GM03348 (cell line): ENCODE measurements at regions not wholly inside any gene's neighbourhood (a gene's known extent, or its start where the extent isn't known, plus 50 kb on each side); places are given as distances from the start of the nearest gene placed in this dataset.

ENCODE experiments used
- DNase-seq: peaks from one replicate; pipeline ENCODE4 v3.0.0; 2012; ENCODE audit warnings: low spot score

DNA sequence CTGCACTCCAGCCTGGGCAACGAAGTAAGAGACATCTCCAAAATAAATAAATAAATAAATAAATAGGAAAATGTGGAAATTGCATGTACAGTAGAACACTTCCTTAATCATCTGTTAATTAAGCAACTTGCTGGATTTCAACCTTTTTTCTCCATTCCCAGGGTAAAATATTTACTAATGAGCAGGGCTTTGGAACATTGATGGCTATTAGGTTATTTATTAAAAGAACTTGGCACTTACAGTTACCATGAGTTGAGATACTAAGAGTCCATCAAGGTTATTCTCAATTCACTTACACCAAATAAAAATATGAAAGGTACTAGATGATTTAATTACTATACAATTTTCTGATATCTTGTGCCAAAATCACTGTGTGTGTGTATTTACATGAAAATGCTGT lies 607.1 kb downstream of the PCDH18 start:
- no peak for DNase-seq

DNA sequence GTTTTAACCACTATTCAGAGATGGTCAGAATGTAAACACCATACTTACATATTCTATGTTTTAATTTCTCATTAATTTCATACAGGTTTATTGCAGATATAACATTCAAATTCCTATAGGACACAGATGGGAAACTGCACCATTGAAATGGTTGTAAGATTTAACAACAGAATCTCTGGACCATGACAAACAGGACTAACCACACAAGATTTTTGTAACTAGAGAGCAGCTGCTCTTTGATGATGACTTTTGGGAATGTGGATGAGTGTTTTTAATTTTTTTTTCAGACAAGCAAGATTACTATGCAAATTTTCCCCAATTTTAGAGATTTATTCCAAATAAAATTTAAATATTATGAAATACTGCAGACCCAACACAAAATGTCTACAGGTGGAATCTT lies 610.2 kb downstream of the PCDH18 start:
- DNase-seq, result no peak

DNA sequence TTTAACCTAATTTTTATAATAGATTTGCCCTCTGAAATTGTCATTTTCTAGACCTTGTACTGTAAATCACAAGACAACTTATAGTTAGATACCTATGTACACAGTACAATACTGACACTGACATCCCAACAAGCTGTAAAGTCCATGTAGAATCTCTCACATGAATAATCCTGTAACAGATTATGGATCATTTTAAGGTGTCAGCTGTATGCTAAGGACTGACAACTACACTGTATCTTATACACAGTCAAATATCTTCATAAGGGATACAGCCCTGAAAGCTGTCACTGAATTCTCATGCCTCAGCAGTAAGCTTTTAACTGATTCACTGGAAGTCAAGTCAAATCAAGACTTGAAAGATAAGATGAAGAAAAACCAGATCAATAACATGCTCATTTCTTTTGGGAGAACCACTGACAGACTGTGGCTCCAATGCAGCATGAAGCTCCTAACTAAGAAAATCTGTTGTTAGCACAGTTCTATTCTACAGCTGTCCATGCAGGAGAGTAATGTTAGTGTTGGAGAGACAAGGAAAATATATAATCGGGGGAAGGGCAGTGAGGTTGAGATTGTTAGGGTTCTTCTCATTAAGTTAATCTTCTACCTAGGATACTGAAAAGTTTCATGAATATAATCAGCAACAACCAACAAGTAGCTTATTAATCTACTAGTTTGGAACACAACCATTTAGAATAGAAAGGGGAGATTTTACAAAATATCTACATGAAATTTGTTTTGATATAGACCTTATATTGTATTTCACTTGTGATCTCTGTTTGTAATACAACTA lies 612.0 kb downstream of the PCDH18 start:
- DNase-seq, result no peak

DNA sequence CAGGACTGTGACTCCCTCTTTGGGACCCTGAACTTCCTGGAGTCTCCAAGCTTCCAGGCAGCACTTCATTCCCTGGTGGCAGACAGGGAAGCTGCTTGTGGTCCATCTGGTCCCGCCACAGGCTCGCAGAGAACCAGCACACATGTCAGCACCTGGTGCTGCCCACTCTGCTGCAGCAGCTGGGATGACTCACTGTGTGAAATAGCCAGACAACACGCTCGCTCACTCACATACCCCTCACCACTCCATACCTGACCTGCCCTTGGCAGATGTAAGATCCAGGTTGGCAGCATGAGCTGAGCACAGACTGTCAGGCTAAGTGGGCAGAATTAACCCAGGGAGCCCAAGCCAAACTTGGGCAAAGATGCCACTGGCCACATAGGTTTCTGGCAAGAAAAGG lies 613.5 kb downstream of the PCDH18 start:
- no peak for DNase-seq

DNA sequence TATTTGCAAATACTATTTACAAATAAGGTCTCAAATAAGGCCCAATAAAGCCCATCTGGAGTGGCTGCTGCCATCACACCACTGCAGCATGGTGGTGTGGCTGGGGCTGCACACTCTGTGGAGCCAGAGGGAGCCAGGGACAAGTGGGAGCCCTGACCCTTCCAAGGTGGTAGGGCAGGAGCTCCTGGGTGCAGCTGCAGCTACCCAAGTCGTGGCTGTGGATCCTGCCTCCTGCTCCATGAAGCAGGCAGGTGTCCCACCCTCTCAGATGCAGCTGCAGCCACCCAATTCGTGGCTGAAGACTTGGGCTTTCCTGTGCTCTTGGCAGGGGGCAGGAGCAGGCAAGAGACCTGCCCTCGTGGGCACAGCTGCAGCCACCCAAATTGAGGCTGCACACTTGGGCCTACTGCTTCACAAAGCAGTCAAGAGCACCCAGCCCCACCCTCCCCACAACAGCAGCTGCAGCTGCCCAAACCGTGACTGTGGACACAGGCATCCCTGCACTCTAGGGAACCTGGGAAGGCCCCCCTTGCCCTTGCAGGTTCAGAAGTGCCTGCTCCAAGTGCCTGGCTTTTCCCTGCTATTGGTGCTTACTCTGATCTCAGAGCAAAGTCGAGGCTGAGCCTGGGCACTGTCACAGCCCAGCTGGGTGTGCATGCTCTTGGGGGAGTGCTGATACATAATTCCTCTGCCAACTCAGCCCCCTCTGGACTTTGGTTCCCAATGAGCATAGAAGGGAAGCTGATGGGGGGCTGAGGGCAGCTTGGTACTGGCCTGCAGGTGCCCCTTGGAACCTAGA lies 614.8 kb downstream of the PCDH18 start:
- no peak for DNase-seq

DNA sequence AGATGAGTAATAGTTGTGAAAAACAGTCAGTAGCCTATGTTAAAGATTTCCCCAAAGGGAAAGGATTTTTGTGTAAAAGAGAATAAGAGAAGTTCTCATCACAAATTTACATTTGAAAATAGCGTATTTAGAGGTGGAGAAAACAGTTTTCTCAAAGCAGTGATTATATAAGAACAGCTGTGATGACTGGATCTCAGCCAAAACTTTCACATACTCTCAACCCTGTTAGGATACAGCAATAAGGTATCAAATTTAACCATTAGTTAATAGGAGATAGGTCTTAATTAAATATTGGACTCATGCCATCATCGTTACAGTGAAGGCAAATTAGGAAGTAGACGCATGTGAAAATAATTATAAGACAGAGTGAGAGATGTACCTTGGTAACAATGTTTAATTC lies 622.7 kb downstream of the PCDH18 start:
- no peak for DNase-seq

DNA sequence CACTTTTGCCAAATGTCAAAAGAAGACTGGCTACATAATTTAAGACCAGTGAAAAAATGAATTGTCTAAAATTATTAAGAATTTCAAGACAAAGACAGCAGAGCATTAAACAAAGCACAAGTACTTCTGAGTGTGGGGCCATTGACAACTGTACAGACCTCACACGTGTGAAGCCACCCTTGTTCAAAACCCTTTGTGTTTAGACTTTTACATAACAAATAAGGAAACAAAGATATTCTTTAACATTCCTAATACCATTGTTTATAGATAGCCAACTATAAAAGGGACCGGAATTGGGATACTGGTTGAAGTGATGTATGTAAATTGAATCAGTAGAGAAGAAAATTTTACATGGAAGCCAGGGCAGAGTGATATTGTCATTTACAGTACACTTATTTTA lies 624.2 kb downstream of the PCDH18 start:
- no peak for DNase-seq

DNA sequence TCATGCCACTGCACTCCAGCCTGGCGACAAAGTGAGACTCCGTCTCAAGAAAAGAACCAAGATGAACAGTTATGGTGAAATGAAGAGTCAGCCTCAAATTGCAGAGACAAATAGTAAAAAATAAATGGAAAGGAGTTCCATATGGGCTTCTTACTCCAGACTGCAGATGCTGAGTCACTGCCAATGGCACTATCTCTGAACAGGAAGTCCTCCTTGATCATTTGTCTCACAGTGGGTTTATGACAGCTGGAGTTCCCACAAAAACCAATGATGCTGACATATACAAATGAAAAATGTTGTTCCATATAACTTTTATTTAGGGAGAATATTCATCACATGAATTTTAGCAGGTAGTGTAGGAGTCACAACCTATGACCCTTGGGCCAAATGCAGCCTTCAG lies 631.6 kb downstream of the PCDH18 start:
- peak; percentile 6 for DNase-seq

DNA sequence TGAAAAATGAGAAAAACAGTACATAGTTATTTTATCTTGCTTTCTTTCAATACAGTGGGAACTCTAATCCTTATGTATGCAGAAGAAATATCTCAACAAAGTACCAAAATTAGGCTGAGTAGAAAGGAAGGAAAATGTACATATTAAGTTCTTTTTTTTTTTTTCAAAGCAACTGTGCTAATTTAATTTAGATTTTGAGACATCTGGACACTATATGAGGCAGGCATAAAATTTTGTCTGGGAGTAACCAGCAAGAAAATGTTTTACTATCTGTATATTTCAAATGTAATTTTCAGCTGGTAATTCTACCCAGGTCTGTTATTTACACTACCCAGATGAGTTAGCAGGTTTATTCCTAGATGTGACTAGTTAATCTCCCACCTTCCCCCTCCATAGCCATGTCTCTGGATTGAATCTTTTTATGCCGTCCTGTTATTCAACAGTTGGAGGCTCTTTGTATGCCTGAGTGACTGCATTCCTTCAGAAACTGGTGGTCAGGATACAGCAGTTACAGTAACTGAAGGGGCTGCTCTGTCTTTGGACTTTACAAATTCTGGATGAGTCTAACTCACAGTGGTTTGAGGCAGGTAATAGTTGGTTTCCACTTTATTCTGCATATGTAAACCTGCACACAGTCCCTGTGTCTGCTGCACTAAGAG lies 633.6 kb downstream of the PCDH18 start:
- DNase-seq, result no peak

DNA sequence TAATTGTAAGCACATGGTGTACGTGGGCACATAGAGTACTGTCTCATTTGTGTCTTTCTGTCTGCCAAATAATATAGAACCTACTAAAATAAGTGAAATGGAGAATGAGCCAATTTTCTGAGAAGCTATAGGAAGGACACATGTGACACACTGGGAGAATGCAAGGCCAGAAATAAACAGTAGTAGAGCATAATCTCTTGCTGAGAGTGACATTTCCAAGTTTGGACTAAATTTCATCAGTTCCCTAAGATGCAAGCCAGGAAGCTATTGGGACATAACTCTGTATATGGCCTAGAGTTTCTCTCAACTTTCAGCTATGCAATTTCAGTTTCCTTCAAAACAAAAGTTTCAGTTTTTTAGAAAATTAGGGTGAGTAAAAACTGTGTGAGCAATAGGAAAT lies 638.7 kb downstream of the PCDH18 start:
- DNase-seq, result no peak

DNA sequence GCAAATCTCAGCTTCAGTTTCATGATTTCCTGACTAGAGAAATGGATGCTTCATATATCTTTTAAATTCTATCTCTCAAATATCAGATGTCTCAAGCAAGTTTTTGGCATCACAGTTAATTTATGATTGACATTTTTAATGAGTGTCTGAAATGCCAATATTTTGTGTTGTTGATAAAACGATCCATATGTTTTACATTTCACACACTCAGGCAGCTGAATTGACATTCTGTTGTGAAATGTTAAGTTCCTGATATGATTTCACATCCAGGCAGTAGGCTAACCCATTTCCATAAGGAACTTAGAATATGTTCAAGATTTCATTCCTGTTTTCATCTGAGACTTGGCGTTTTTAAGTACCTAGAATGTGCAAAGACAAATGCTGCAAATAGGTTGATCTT lies 650.6 kb downstream of the PCDH18 start:
- no peak for DNase-seq

DNA sequence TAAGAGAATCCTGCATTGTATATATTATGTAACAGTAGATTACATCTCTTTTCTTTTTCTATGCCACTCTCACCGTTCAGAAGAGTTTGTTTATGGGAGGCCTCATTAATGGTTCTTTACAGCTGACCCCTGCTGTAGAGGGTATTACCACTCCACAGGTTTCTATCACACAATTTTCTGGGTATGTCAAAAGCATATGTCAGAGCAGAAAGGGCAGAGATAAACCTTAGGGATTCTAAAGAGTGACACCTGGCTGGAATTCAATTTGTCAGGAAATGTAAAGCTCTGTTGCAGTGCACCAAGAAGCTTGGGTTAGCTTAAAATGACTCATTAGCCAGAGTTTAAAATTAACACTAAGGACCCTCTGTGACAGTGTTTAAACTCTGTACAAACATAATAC lies 658.7 kb downstream of the PCDH18 start:
- DNase-seq, result no peak

DNA sequence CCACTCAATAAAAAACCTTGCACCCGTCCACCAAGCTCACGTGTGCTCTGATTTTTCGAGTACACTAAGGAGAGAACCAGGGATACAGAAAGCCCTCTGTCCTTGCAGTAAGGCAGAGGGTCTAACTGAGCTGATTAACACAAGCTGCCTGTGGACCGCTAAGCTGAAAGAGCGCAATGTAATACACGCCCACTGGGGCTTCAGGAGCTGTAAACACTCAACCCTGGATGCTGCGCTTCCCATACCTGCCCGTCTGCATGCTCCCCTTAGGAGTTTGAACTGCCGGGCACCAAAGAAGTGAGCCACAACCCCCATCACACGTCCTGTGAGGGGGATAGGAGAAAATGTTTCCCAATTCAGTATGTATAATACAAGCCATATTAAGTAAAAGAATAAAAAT lies 664.8 kb downstream of the PCDH18 start:
- no peak for DNase-seq

DNA sequence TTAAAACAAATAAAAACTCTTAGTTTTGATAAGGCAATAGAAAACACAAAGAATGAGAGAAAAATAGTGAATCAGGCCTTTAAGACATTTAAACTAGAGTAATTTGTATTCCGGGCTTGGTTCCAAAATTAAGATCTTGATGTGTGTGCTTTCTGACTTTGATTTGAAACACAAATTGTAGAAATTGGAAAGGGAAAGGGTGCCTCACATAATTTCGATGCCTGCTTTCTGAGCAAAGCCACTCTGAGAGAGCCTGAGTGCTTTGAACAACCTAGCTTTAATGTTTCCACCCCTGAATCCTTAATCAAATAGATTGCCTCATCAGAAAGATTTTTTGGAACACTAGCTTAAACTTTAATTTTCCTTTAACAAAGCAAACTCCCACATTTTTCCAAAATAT lies 666.8 kb downstream of the PCDH18 start:
- no peak for DNase-seq

DNA sequence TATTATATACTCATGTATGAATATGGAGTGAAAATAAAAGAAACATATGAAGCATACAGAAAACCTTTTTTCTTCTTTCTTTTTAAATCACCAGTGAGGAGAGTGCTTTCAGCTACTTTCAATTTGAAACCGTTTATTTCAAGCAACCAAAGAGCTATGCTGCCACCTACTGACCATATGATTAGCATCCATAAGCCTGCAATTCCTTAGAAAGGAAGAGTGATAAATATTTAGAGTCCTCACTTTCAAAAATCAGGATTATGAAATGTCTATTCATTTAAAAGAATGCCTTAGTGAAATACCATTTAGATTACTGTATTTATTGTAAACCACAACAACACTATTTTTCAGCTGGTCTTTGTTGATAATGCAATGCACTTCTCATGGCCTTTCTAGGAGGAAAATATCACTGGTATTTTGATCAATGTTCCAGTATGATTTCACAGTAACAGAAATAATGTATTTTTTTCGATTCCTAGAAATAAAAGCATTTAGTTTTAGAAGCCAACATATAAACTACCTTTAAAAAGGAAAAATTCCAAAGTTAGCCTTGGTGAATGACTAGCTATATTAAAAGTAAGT lies 667.6 kb downstream of the PCDH18 start:
- DNase-seq, result peak; percentile 67

DNA sequence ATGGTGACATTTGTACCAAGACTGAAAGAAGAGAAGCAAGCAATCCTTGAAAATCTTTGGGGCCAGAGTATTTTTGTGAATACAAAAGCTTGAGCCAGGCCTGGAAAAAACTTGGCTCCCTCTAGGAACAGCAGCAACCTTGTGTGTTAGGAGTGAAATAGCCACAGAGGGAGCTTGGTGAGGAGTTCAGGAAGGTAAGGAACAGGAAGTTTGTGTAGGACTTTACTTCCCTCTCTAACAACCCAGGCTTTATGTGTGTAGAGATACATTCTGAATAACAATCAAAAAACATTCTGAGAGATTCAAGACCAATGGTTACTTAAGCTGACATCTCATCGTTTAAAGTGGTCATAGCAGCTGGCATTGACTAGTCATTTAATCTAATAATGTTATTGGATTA lies 668.5 kb downstream of the PCDH18 start:
- DNase-seq, result no peak

DNA sequence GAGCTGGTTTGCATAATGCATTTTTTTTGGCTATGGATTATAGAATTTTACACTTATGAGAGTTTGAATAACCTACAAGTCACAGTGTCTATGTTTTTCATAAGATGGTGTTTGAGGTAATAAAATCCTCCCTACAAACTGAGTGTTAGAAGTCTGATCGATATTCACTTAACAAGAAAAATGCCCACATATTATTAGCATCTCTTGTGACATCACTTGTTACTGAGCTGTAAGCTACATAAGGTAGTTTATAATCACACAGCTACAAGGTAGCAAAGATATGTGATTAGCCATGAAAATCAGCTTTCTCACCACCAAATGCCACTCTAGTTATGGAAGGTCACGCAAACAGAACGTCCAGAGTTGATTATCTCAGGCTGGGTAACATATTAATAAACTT lies 669.6 kb downstream of the PCDH18 start:
- DNase-seq, result no peak

DNA sequence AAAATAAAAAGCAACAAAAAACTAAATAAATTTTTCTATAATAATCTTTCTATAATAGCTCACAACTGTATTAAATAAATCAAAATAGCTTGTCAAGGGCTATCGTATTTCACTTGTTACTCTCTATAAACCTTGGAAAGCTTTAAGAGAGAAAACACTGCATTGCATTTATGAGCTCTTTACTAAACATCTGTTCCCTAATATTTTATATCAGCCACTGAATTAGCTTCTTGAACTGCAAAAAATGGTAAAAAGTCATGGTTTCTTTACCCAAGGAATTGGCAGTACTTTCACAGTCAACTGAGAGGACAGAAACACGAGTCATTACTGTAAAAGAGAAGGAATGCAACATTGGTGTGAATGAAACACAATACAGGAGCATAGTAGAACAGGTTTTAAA lies 671.2 kb downstream of the PCDH18 start:
- no peak for DNase-seq

DNA sequence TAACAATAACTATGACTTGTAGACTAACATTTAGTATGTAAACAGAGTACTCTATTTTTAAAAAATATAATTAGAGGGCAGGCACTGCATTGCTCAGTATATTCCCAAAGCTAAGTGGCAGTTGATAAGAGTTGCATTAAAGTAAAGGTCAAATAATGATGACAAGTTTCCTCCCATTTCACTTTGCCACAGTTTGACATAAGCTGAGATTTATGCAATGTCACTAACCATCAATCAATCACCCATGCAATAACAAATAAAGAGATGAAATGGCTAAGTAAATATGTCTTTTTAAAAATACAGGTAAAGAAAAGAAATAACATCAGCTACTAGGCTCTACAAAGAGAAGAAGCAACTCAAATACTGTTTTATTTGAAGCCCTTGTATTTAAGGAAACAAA lies 673.4 kb downstream of the PCDH18 start:
- no peak for DNase-seq

DNA sequence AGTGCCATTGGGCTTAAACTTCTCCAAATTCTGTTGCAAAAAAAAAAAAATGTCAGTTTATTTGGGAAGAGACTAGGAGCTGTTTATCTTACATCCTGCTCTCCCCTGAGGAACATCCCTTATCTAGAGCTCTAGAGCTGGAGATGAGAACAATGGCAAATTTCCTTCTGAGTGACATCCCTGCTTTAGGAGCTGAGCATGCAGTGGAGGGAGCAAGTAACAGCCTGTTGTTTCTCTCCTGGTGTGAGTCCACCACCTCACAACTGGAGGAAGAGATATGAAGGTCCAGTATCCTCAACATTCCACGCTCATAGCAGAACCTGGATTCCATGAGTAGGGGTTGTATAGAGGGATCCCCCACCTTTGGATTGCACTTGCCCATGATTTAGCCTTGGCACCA lies 676.4 kb downstream of the PCDH18 start:
- DNase-seq, result no peak

DNA sequence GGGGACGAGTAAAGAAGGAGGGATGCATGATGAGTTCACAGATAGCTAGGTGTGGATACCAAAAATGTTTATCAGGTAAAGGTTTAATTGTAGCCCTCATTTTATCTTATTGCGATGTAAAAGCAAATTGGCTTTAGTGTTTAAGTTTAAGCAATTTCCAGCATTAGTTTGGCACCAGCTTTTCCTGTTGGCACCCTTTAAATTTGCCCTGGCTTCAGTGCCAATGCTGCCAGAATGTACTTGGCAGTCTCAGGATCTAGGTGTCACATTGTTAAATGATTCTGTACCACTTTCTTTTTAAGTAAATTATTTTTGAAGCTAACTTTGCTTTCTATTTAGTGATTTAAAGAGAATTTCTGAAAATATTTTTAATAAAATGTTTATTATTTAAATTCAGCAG lies 681.8 kb downstream of the PCDH18 start:
- DNase-seq, result no peak

DNA sequence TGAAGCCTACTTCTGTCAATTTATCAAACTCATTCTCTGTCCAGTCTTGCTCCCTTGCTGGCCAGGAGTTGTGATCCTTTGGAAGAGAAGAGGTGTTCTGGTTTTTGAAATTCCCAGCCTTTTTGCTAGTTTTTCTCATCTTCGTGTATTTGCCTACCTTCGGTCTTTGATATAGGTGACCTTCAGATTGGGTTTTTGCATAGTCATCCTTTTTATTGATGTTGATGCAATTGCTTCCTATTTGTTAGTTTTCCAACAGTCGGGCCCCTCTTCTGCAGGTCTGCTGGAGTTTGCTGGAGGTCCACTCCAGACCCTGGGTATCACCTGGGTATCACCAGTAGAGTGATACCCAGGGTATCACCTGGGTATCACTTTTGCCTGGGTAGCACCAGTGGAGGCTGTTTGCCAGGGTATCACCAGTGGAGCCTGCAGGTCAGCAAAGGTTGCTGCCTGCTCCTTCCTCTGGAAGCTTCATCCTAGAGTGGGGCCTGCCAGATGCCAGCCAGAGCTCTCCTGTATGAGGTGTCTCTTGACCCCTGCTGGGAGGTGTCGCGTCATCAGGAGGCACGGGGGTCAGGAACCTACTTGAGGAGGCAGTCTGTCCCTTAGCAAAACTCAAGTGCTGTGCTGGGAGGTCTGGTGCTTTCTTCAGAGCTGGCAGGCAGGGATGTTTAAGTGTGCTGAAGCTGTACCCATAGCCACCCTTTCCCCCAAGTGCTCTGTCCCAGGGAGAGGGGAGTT lies 684.2 kb downstream of the PCDH18 start:
- DNase-seq, result no peak
